Vagina (tissue), 2 donors: ENCODE measurements at regions not wholly inside any gene's neighbourhood (a gene's known extent, or its start where the extent isn't known, plus 50 kb on each side); places are given as distances from the start of the nearest gene placed in this dataset.

Experiments used
- DNase-seq, 2 donors: peaks; one replicate each; pipeline ENCODE4 v3.0.0-alpha.2; 2017; ENCODE audit errors: extremely low spot score in 2 of 2
- H3K27ac ChIP-seq: fragments of 200-600 bp; sonication (generic); one replicate; pipeline ENCODE4 v1.5.1; 2019
- H3K27me3 ChIP-seq: fragments of 200-600 bp; sonication (generic); one replicate; pipeline ENCODE4 v1.5.1; 2019
- H3K36me3 ChIP-seq, 2 donors: fragments of 200-600 bp; sonication (generic); one replicate each; pipeline ENCODE4 v1.5.1; 2017 to 2019
- H3K4me1 ChIP-seq: fragments of 200-600 bp; sonication (generic); one replicate; pipeline ENCODE4 v1.5.1; 2019
- H3K4me3 ChIP-seq, 2 donors: fragments of 200-600 bp; sonication (generic); 1 replicate in 1 of 2; 2 replicates in 1 of 2; pipeline ENCODE4 v1.5.1; 2016 to 2019
- H3K9me3 ChIP-seq: fragments of 200-600 bp; sonication (generic); one replicate; pipeline ENCODE4 v1.5.1; 2019
- CTCF ChIP-seq, 3 experiments: fragments of 450-650 bp in 2 of 3; fragments of 200-600 bp in 1 of 3; sonication (generic) in 1 of 3; IDR thresholded peaks; one replicate each; pipeline ENCODE4 v1.5.1; 2017 to 2019; ENCODE audit warnings: antibody characterized with exemption in 3 of 3, mild to moderate bottlenecking in 2 of 3, moderate library complexity in 2 of 3
- POLR2A ChIP-seq, 2 donors: fragments of 450-650 bp; IDR thresholded peaks; one replicate each; pipeline ENCODE4 v1.6.1; 2017; ENCODE audit warnings: antibody characterized with exemption in 2 of 2, mild to moderate bottlenecking in 2 of 2, moderate library complexity in 2 of 2
- POLR2AphosphoS5 ChIP-seq, 2 donors: sonication (generic); formaldehyde crosslinking; IDR thresholded peaks; one replicate each; pipeline ENCODE4 v1.9.0; 2017; ENCODE audit warnings: antibody characterized with exemption in 2 of 2, mild to moderate bottlenecking in 2 of 2, low read depth in 1 of 2; ENCODE audit not compliant: insufficient read depth in 1 of 2
- intact Hi-C: fragments of 100-400 bp; cut with DNase I; formaldehyde crosslinking; loops from one replicate; pipeline ENCODE4 v1.15.1; 2023

GRCh38 chr18:37666451-37666850, 100.9 kb upstream of the CELF4 start:
- intact Hi-C loops = no loop called here

GRCh38 chr18:37665346-37665745, 99.7 kb upstream of the CELF4 start:
- intact Hi-C loops = no loop called here
- H3K36me3 ChIP-seq = no peaks in the 10 kb centered on the region
- no peak overlapping the region for H3K4me3 ChIP-seq
- DNase-seq = peak in 1 of 2 donors; percentile 19
- TF ChIP-seq CTCF (IDR thresholded peaks at IDR 0.05) = no peak
- TF ChIP-seq POLR2A (IDR thresholded peaks at IDR 0.05) = no peak
- TF ChIP-seq POLR2AphosphoS5 (IDR thresholded peaks at IDR 0.05; ENCODE audit: insufficient read depth in 1 of 2, low read depth in 1 of 2) = no peak
- no peaks in the 10 kb centered on the region for H3K9me3 ChIP-seq
- no peaks in the 10 kb centered on the region for H3K4me1 ChIP-seq
- no peak overlapping the region for H3K27ac ChIP-seq
- H3K27me3 ChIP-seq = no peaks in the 10 kb centered on the region

More at GRCh38 chr18:37666451-37666850, 100.9 kb upstream of the CELF4 start:
- no peaks in the 10 kb centered on the region for H3K9me3 ChIP-seq
- no peak overlapping the region for H3K27ac ChIP-seq
- H3K4me1 ChIP-seq = no peaks in the 10 kb centered on the region
- H3K4me3 ChIP-seq = no peak overlapping the region
- no peak for DNase-seq
- H3K27me3 ChIP-seq = no peaks in the 10 kb centered on the region
- no peaks in the 10 kb centered on the region for H3K36me3 ChIP-seq
- TF ChIP-seq POLR2A (IDR thresholded peaks at IDR 0.05) (no peak), CTCF (IDR thresholded peaks at IDR 0.05) (no peak), POLR2AphosphoS5 (IDR thresholded peaks at IDR 0.05; ENCODE audit: insufficient read depth in 1 of 2, low read depth in 1 of 2) (no peak)

GRCh38 chr18:37663446-37663845, 97.8 kb upstream of the CELF4 start:
- H3K27ac ChIP-seq = no peak overlapping the region
- no peak for TF ChIP-seq CTCF (IDR thresholded peaks at IDR 0.05)
- TF ChIP-seq POLR2AphosphoS5 (IDR thresholded peaks at IDR 0.05; ENCODE audit: insufficient read depth in 1 of 2, low read depth in 1 of 2) = no peak
- no peak for TF ChIP-seq POLR2A (IDR thresholded peaks at IDR 0.05)
- no peaks in the 10 kb centered on the region for H3K36me3 ChIP-seq
- H3K9me3 ChIP-seq = no peaks in the 10 kb centered on the region
- no peaks in the 10 kb centered on the region for H3K4me1 ChIP-seq
- no peak overlapping the region for H3K4me3 ChIP-seq
- no peaks in the 10 kb centered on the region for H3K27me3 ChIP-seq
- no peak for DNase-seq
- intact Hi-C loops = no loop called here

- peak; percentile 46 to 67 for DNase-seq
- no peaks in the 10 kb centered on the region for H3K9me3 ChIP-seq
- intact Hi-C loops = no loop called here
- H3K4me1 ChIP-seq = no peaks in the 10 kb centered on the region
- TF ChIP-seq POLR2AphosphoS5 (IDR thresholded peaks at IDR 0.05; ENCODE audit: insufficient read depth in 1 of 2, low read depth in 1 of 2) (no peak), POLR2A (IDR thresholded peaks at IDR 0.05) (no peak), CTCF (IDR thresholded peaks at IDR 0.05) (no peak)
- H3K27ac ChIP-seq = no peak overlapping the region
- no peaks in the 10 kb centered on the region for H3K36me3 ChIP-seq
- no peaks in the 10 kb centered on the region for H3K27me3 ChIP-seq
- H3K4me3 ChIP-seq = no peak overlapping the region
These were observed 97.1 kb upstream of the CELF4 start for GRCh38 chr18:37662546-37663339.

GRCh38 chr18:37662099-37662498, 96.5 kb upstream of the CELF4 start:
- H3K36me3 ChIP-seq = no peaks in the 10 kb centered on the region
- H3K4me3 ChIP-seq = no peak overlapping the region
- DNase-seq = peak; percentile 37 to 52
- H3K27ac ChIP-seq = no peak overlapping the region
- no peaks in the 10 kb centered on the region for H3K27me3 ChIP-seq
- no peaks in the 10 kb centered on the region for H3K9me3 ChIP-seq
- TF ChIP-seq POLR2A (IDR thresholded peaks at IDR 0.05) (no peak), CTCF (IDR thresholded peaks at IDR 0.05) (no peak), POLR2AphosphoS5 (IDR thresholded peaks at IDR 0.05; ENCODE audit: insufficient read depth in 1 of 2, low read depth in 1 of 2) (no peak)
- intact Hi-C loops = no loop called here
- H3K4me1 ChIP-seq = no peaks in the 10 kb centered on the region
